IMR-90 (cell line): ENCODE measurements at regions not wholly inside any gene's neighbourhood (a gene's known extent, or its start where the extent isn't known, plus 50 kb on each side); places are given as distances from the start of the nearest gene placed in this dataset.
"Not testable (repeated sequence)": the region's sequence is repeated elsewhere in the genome, so short reads cannot be mapped to it uniquely, and the experiment has no call there.

Source experiments
- ATAC-seq: fragments of 200-7000 bp; cut with Tn5 transposase; 2 replicates; pipeline ENCODE4 v1.9.1; 2020; ENCODE audit warnings: low read depth, mild to moderate bottlenecking, moderate library complexity
- BruUV-seq: library from RNA; stranded (reverse); fragments of 400-500 nt; replicated peaks from 2 replicates; lab custom pipeline; 2021; lab: Mats Ljungman, UMichigan
- CTCF ChIA-PET: fragments of 300-600 bp; formaldehyde crosslinking; extraction: SDS; loops from one replicate; lab custom pipeline; 2021; ENCODE audit warnings: antibody characterized with exemption; lab: Yijun Ruan, JAX
- POLR2A ChIA-PET: fragments of 300-600 bp; sonication (Branson Sonifier 250); formaldehyde crosslinking; loops from one replicate; lab custom pipeline; 2022; ENCODE audit warnings: antibody characterized with exemption; ENCODE audit not compliant: unreplicated experiment; lab: Charles Lee
- DNase-seq: peaks from one replicate; pipeline ENCODE4 v3.0.0; 2013
- H2AFZ ChIP-seq: replicated peaks from 2 replicates; pipeline ENCODE3; 2013; ENCODE audit warnings: low read length, mild to moderate bottlenecking; ENCODE audit not compliant: poor library complexity
- H2AK5ac ChIP-seq: 2 replicates; pipeline ENCODE4 v1.6.1; 2013; ENCODE audit warnings: low read depth, low read length, inconsistent platforms
- H2AK9ac ChIP-seq: replicated peaks from 2 replicates; pipeline ENCODE3; 2013; ENCODE audit warnings: mild to moderate bottlenecking, low read depth, low read length, moderate library complexity; ENCODE audit not compliant: poor library complexity
- H2BK120ac ChIP-seq: 2 replicates; pipeline ENCODE4 v1.6.1; 2013; ENCODE audit warnings: low read depth, low read length, inconsistent platforms
- H2BK15ac ChIP-seq: 3 replicates; pipeline ENCODE4 v1.6.1; 2013; ENCODE audit warnings: low read depth, low read length, inconsistent platforms
- H2BK20ac ChIP-seq: 2 replicates; pipeline ENCODE4 v1.6.1; 2013; ENCODE audit warnings: low read depth, mild to moderate bottlenecking, inconsistent platforms, low read length, moderate library complexity
- H2BK5ac ChIP-seq: 2 replicates; pipeline ENCODE4 v1.6.1; 2013; ENCODE audit warnings: mild to moderate bottlenecking, low read depth, low read length, inconsistent platforms; ENCODE audit not compliant: poor library complexity, severe bottlenecking
- H3K14ac ChIP-seq: replicated peaks from 2 replicates; pipeline ENCODE4 v1.6.1; 2013; ENCODE audit warnings: low read depth, low read length, inconsistent platforms
- H3K18ac ChIP-seq: 2 replicates; pipeline ENCODE4 v1.6.1; 2013; ENCODE audit warnings: low read depth, low read length, control low read depth
- H3K23ac ChIP-seq: 2 replicates; pipeline ENCODE4 v1.6.1; 2013; ENCODE audit warnings: low read depth, low read length, inconsistent platforms
- H3K27ac ChIP-seq: 2 replicates; pipeline ENCODE4 v1.5.1; 2013; ENCODE audit warnings: mild to moderate bottlenecking, control low read depth, low read length; ENCODE audit not compliant: insufficient read depth
- H3K27me3 ChIP-seq: 2 replicates; pipeline ENCODE4 v1.6.1; 2013; ENCODE audit warnings: low read length; ENCODE audit not compliant: control insufficient read depth, insufficient read depth
- H3K36me3 ChIP-seq: 2 replicates; pipeline ENCODE4 v1.6.1; 2013; ENCODE audit warnings: low read length, mixed read lengths; ENCODE audit not compliant: control insufficient read depth, insufficient read depth
- H3K4ac ChIP-seq: 2 replicates; pipeline ENCODE4 v1.6.1; 2013; ENCODE audit warnings: low read depth, low read length, inconsistent platforms
- H3K4me1 ChIP-seq: 2 replicates; pipeline ENCODE4 v1.6.1; 2013; ENCODE audit warnings: low read length, mixed read lengths; ENCODE audit not compliant: control insufficient read depth, insufficient read depth
- H3K4me2 ChIP-seq: 2 replicates; pipeline ENCODE4 v1.6.1; 2013; ENCODE audit warnings: low read depth, mild to moderate bottlenecking, control low read depth, low read length, moderate library complexity
- H3K4me3 ChIP-seq: 2 replicates; pipeline ENCODE4 v1.5.1; 2013; ENCODE audit warnings: low read depth, mild to moderate bottlenecking, control low read depth, low read length, moderate library complexity; ENCODE audit not compliant: insufficient read depth
- H3K56ac ChIP-seq: 2 replicates; pipeline ENCODE4 v1.6.1; 2013; ENCODE audit warnings: low read length, inconsistent platforms; ENCODE audit not compliant: insufficient read depth; ENCODE audit errors: extremely low read depth
- H3K79me1 ChIP-seq, 2 experiments: 2 replicates each; pipeline ENCODE4 v1.6.1; 2013; ENCODE audit warnings: low read length in 2 of 2, inconsistent platforms in 1 of 2, low read depth in 1 of 2
- H3K9ac ChIP-seq: 2 replicates; pipeline ENCODE4 v1.6.1; 2013; ENCODE audit warnings: low read depth, low read length, control low read depth
- H3K9me1 ChIP-seq: 2 replicates; pipeline ENCODE4 v1.6.1; 2013; ENCODE audit warnings: low read length, inconsistent platforms; ENCODE audit not compliant: insufficient read depth
- H3K9me3 ChIP-seq: 2 replicates; pipeline ENCODE4 v1.6.1; 2013; ENCODE audit warnings: low read length; ENCODE audit not compliant: control insufficient read depth, insufficient read depth
- H4K20me1 ChIP-seq: 2 replicates; pipeline ENCODE4 v1.6.1; 2013; ENCODE audit warnings: low read length, inconsistent platforms; ENCODE audit not compliant: insufficient read depth
- H4K5ac ChIP-seq: 2 replicates; pipeline ENCODE4 v1.6.1; 2013; ENCODE audit warnings: mild to moderate bottlenecking, low read depth, low read length, control low read depth
- H4K8ac ChIP-seq, 2 experiments: 2 replicates each; pipeline ENCODE4 v1.6.1; 2013; ENCODE audit warnings: low read depth in 2 of 2, low read length in 2 of 2, control low read depth in 1 of 2, inconsistent platforms in 1 of 2
- H4K91ac ChIP-seq: 2 replicates; pipeline ENCODE4 v1.6.1; 2013; ENCODE audit warnings: low read depth, low read length, inconsistent platforms; ENCODE audit not compliant: insufficient read depth
- WGBS, 2 experiments: methylation state at CpG; one replicate each; pipeline versions ENCODE4 v1.1.5 to v1.1.7; 2013; ENCODE audit warnings: missing lambda C conversion rate in 2 of 2; ENCODE audit not compliant: insufficient read length in 1 of 2; ENCODE audit errors: extremely low coverage in 2 of 2; 5-methylcytosine and 5-hydroxymethylcytosine counted together
- dilution Hi-C: fragments of 300-500 bp; cut with HindIII; formaldehyde crosslinking; loops from one replicate; pipeline ENCODE4 v1.14.3; 2018; ENCODE audit warnings: low sequenced_read_pairs; ENCODE audit not compliant: unreplicated experiment
- in situ Hi-C: fragments of 300-500 bp; cut with MboI; formaldehyde crosslinking; loops from 3 replicates; pipeline ENCODE4 v1.14.3; 2019; ENCODE audit warnings: low sequenced_read_pairs, inconsistent platforms, mixed read lengths
- intact Hi-C: fragments of 100-400 bp; cut with micrococcal nuclease; formaldehyde crosslinking; loops from 2 replicates; pipeline ENCODE4 v1.10.0; 2022

DNA sequence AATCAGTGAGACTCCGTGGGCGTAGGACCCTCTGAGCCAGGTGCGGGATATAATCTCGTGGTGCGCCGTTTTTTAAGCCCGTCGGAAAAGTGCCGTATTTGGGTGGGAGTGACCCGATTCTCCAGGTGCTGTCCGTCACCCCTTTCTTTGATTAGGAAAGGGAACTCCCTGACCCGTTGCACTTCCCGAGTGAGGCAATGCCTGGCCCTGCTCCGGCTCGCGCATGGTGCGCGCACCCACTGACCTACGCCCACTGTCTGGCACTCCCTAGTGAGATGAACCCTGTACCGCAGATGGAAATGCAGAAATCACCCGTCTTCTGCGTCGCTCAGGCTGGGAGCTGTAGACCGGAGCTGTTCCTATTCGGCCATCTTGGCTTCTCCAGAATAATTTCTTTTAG, 612.3 kb downstream of the RAPGEF2 start:
- H2BK15ac ChIP-seq, H2BK20ac ChIP-seq, H3K36me3 ChIP-seq, H3K79me1 ChIP-seq, CTCF ChIA-PET, H2AFZ ChIP-seq, H3K4me1 ChIP-seq, ATAC-seq, H3K27me3 ChIP-seq, H2BK120ac ChIP-seq, H3K56ac ChIP-seq, DNase-seq, H3K18ac ChIP-seq, H2AK5ac ChIP-seq, H4K91ac ChIP-seq, POLR2A ChIA-PET, H3K4me3 ChIP-seq, H3K4ac ChIP-seq, H2BK5ac ChIP-seq, H2AK9ac ChIP-seq, H4K20me1 ChIP-seq, H3K4me2 ChIP-seq, H3K9ac ChIP-seq, H4K8ac ChIP-seq, H3K23ac ChIP-seq, H4K5ac ChIP-seq, dilution Hi-C loops, BruUV-seq, H3K9me1 ChIP-seq, in situ Hi-C loops, intact Hi-C loops, H3K14ac ChIP-seq, H3K27ac ChIP-seq: not testable (repeated sequence)
- WGBS, 2 experiments: 83% methylated on average over 9 of the region's 25 CpGs; no CpG with 5 or more reads in 1 of the 2 experiments
- H3K9me3 ChIP-seq: peaks cover 10% of the 10 kb centered on the region
